GM23248 (cell line): ENCODE measurements at regions not wholly inside any gene's neighbourhood (a gene's known extent, or its start where the extent isn't known, plus 50 kb on each side); places are given as distances from the start of the nearest gene placed in this dataset.
A peak's percentile ranks its signal among the peaks of the same experiment; 100 is the strongest.

Source experiments
- DNase-seq: peaks from one replicate; pipeline ENCODE4 v3.0.0-alpha.2; 2015
- H2AFZ ChIP-seq: fragments of 200-600 bp; sonication (generic); 2 replicates; pipeline ENCODE4 v1.6.1; 2016; ENCODE audit warnings: antibody characterized with exemption
- H3F3A ChIP-seq: fragments of 200-600 bp; sonication (generic); 2 replicates; pipeline ENCODE4 v1.6.1; 2016; ENCODE audit warnings: mild to moderate bottlenecking, antibody characterized with exemption, mixed run types; ENCODE audit not compliant: insufficient read depth
- H3K27ac ChIP-seq: fragments of 200-600 bp; sonication (generic); 2 replicates; pipeline ENCODE4 v1.5.1; 2016; ENCODE audit warnings: mild to moderate bottlenecking
- H3K27me3 ChIP-seq: fragments of 200-600 bp; sonication (generic); replicated peaks from 2 replicates; pipeline ENCODE4 v1.6.1; 2016; ENCODE audit warnings: mild to moderate bottlenecking; ENCODE audit not compliant: insufficient read depth
- H3K36me3 ChIP-seq: fragments of 200-600 bp; sonication (generic); 2 replicates; pipeline ENCODE4 v1.6.1; 2016; ENCODE audit warnings: low read depth, mild to moderate bottlenecking
- H3K4me1 ChIP-seq: fragments of 200-600 bp; sonication (generic); 2 replicates; pipeline ENCODE4 v1.6.1; 2016; ENCODE audit warnings: mild to moderate bottlenecking; ENCODE audit not compliant: insufficient read depth
- H3K4me2 ChIP-seq: fragments of 200-600 bp; sonication (generic); one replicate; pipeline ENCODE4 v1.6.1; 2016; ENCODE audit warnings: mild to moderate bottlenecking; ENCODE audit not compliant: unreplicated experiment
- H3K4me3 ChIP-seq: fragments of 200-600 bp; sonication (generic); 2 replicates; pipeline ENCODE4 v1.5.1; 2016; ENCODE audit warnings: mild to moderate bottlenecking
- H3K79me2 ChIP-seq: fragments of 200-600 bp; sonication (generic); 2 replicates; pipeline ENCODE4 v1.6.1; 2016; ENCODE audit warnings: mild to moderate bottlenecking; ENCODE audit not compliant: insufficient read depth
- H3K9ac ChIP-seq: fragments of 200-600 bp; sonication (generic); 2 replicates; pipeline ENCODE4 v1.6.1; 2016; ENCODE audit warnings: mild to moderate bottlenecking
- H3K9me2 ChIP-seq: fragments of 200-600 bp; sonication (generic); 2 replicates; pipeline ENCODE4 v1.6.1; 2016; ENCODE audit warnings: mixed run types, mild to moderate bottlenecking, moderate library complexity; ENCODE audit not compliant: insufficient read depth
- H3K9me3 ChIP-seq: fragments of 200-600 bp; sonication (generic); one replicate; pipeline ENCODE4 v1.6.1; 2017; ENCODE audit warnings: low read depth
- H4K20me1 ChIP-seq: fragments of 200-600 bp; sonication (generic); 2 replicates; pipeline ENCODE4 v1.6.0; 2016; ENCODE audit not compliant: insufficient read depth
- EZH2 ChIP-seq: fragments of 200-600 bp; sonication (generic); IDR thresholded peaks from 2 replicates; pipeline ENCODE4 v1.6.1; 2018; ENCODE audit warnings: antibody characterized with exemption, mild to moderate bottlenecking; ENCODE audit not compliant: insufficient read depth, poor library complexity, severe bottlenecking
- EZH2phosphoT487 ChIP-seq: fragments of 200-600 bp; sonication (generic); IDR thresholded peaks from 2 replicates; pipeline ENCODE4 v1.6.1; 2018; ENCODE audit warnings: antibody characterized with exemption, moderate library complexity, mild to moderate bottlenecking, low read depth; ENCODE audit not compliant: insufficient read depth
- WGBS, 2 experiments: methylation state at CpG; one replicate each; pipeline ENCODE4 v1.1.6; 2015 to 2017; ENCODE audit warnings: low lambda C conversion rate in 2 of 2, low coverage in 1 of 2; ENCODE audit errors: missing lambda C conversion rate in 2 of 2; 5-methylcytosine and 5-hydroxymethylcytosine counted together
- in situ Hi-C: fragments of 300-500 bp; cut with MboI; formaldehyde crosslinking; loops from 2 replicates; pipeline ENCODE4 v1.15.0; 2020

DNA sequence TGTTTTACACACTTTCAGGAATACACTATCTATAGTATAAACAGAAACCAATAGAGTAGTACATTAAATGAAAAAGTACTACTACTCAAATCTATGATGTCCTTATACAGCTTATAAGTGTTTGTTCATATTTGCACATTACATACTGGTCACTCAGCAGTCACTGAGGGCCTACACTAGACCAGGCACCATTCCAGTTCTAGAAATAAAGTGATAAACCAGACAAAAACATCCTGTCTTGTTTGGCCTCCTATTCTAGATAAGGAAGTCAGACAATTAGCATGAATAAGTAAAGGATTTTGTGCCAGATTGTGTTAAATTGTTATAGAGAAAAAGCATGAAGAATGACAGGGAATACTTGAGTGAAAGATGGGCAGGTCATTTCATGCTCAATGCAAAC lies 219.0 kb downstream of the CRPPA start:
- DNase-seq, result no peak
- in situ Hi-C loops, result no loop called here
- no peaks in the 10 kb centered on the region for H3K79me2 ChIP-seq
- no peak overlapping the region for H3K27ac ChIP-seq
- no peak overlapping the region for H3K9ac ChIP-seq
- no peak overlapping the region for H3K4me3 ChIP-seq
- H3F3A ChIP-seq, result no peaks in the 10 kb centered on the region
- TF ChIP-seq EZH2, result no peak
- TF ChIP-seq EZH2phosphoT487, result no peak
- no peak overlapping the region for H3K4me2 ChIP-seq
- no peaks in the 10 kb centered on the region for H3K9me3 ChIP-seq
- no peaks in the 10 kb centered on the region for H3K4me1 ChIP-seq
- no peaks in the 10 kb centered on the region for H3K36me3 ChIP-seq
- no peaks in the 10 kb centered on the region for H3K9me2 ChIP-seq
- H2AFZ ChIP-seq, result no peak overlapping the region
- H3K27me3 ChIP-seq, result no peaks in the 10 kb centered on the region
- no peaks in the 10 kb centered on the region for H4K20me1 ChIP-seq

DNA sequence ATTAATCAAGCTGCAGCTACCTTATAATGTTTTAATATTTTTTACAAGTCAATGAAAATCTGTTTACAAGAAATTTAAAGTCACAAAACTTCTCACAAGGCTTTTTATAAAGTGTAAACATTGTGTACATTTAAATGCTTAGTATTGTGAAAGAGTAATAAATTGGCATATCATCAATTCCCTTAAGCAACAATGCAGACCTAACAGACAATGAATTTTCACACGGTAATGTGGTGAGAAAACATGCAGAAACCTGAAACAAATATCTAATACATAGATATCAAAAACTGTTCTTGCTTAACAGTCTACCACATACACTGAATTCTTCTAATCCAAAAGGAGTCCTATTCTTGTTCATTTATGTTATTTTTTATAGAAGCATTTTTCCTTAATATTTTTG lies 220.7 kb downstream of the CRPPA start:
- no peak for TF ChIP-seq EZH2
- TF ChIP-seq EZH2phosphoT487, result no peak
- no peak for DNase-seq
- 89 to 93% methylated on average over 1 of the region's 1 CpG for WGBS, 2 experiments
- Histone ChIP-seq H3F3A (no peaks in the 10 kb centered on the region), H3K27ac (no peak overlapping the region), H3K36me3 (no peaks in the 10 kb centered on the region), H3K79me2 (no peaks in the 10 kb centered on the region), H3K4me3 (no peak overlapping the region), H3K9me3 (no peaks in the 10 kb centered on the region), H3K4me2 (no peak overlapping the region), H4K20me1 (no peaks in the 10 kb centered on the region), H3K9me2 (no peaks in the 10 kb centered on the region), H3K4me1 (no peaks in the 10 kb centered on the region), H2AFZ (no peak overlapping the region), H3K27me3 (no peaks in the 10 kb centered on the region), H3K9ac (no peak overlapping the region)
- in situ Hi-C loops, result no loop called here

DNA sequence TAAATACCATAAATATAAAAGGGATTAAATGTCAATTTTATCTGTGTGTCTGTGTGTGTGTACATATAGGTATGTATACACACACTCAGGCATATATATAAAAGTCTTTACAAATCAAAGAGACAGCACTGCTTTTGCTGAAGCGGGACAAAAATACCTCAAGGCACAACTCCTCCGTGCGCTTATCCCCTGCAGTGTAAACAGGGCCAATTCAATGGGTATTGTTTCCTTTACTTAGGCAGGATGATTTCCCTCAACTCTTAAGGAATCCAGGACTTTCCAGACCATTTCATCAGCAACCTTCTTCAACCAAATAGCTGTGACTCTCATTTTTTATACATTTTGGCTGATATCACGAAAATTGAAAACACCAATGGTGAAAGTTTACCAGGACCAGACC lies 227.7 kb downstream of the CRPPA start:
- H3K27me3 ChIP-seq, result no peaks in the 10 kb centered on the region
- in situ Hi-C loops, result no loop called here
- H3K9ac ChIP-seq, result no peak overlapping the region
- H3K4me3 ChIP-seq, result no peak overlapping the region
- no peaks in the 10 kb centered on the region for H4K20me1 ChIP-seq
- H3K4me1 ChIP-seq, result no peaks in the 10 kb centered on the region
- H3K9me3 ChIP-seq, result no peaks in the 10 kb centered on the region
- no peak overlapping the region for H3K27ac ChIP-seq
- no peak overlapping the region for H2AFZ ChIP-seq
- H3K36me3 ChIP-seq, result no peaks in the 10 kb centered on the region
- WGBS, 2 experiments, result 85 to 89% methylated on average over 4 of the region's 4 CpGs
- H3K9me2 ChIP-seq, result no peaks in the 10 kb centered on the region
- no peak for DNase-seq
- TF ChIP-seq EZH2 (no peak), EZH2phosphoT487 (no peak)
- H3F3A ChIP-seq, result 0 out of 2 replicates have a peak, but pooled peaks cover 4% of the 10 kb centered on the region
- H3K4me2 ChIP-seq, result no peak overlapping the region
- no peaks in the 10 kb centered on the region for H3K79me2 ChIP-seq

DNA sequence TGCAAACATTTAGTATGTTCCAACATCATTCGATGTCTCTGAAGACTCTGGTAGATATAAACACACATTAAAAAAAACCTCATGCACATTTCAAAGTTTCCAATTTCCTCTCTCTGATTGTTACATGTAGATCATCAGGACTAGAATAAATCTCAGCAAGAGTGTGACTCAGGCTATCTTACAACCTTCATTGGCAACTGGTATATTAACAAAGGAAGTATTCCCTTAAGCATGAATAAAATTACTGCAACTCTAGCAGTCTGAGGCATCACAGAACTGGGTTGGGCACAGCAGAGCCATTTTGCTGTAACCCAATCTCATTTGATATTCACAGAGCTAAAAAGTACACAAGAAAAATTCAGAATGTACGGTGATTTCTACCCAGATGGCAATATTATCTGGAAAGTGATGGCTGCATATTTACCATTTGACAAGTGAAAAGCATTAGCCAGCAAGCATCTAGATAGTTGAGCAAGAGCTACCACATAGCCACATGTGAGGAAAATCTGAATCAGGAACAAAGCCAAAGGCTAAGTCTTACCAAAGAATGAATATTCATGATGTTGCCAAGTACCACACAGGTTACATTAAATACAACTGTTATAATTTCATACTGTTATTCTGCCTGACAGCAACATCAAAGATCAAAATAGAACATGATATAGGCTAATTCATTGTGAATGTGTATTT lies 232.2 kb downstream of the CRPPA start:
- H3K9me3 ChIP-seq, result no peaks in the 10 kb centered on the region
- 0 out of 2 replicates have a peak, but pooled peaks cover 4% of the 10 kb centered on the region for H3F3A ChIP-seq
- H3K4me1 ChIP-seq, result no peaks in the 10 kb centered on the region
- no peak overlapping the region for H2AFZ ChIP-seq
- no peaks in the 10 kb centered on the region for H4K20me1 ChIP-seq
- no peak overlapping the region for H3K4me3 ChIP-seq
- peak; percentile 49 for DNase-seq
- H3K36me3 ChIP-seq, result no peaks in the 10 kb centered on the region
- in situ Hi-C loops, result no loop called here
- H3K79me2 ChIP-seq, result no peaks in the 10 kb centered on the region
- no peak overlapping the region for H3K4me2 ChIP-seq
- no peaks in the 10 kb centered on the region for H3K27me3 ChIP-seq
- no peak overlapping the region for H3K27ac ChIP-seq
- 67 to 76% methylated on average over 2 of the region's 2 CpGs for WGBS, 2 experiments
- no peak overlapping the region for H3K9ac ChIP-seq
- no peaks in the 10 kb centered on the region for H3K9me2 ChIP-seq
- TF ChIP-seq EZH2phosphoT487, result no peak
- TF ChIP-seq EZH2, result no peak

DNA sequence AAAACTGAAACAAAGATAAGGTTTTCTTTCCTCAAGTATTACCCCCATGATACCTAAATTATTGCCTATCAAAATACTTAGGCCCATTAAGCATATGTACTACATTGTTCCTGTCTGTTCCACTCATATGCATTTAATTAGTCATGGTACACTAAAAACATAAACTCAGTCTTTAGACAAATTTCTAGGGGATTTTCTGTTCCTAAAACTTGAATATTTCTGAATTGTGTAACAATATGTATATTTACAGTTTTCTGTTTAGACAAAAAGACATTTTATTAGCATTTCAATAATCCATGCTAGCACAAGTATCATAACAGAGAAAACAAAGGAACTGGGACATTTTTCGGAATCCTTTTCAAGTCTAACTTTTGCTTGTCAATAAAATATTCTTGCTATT lies 234.2 kb downstream of the CRPPA start:
- 94 to 97% methylated on average over 1 of the region's 1 CpG for WGBS, 2 experiments
- no peak overlapping the region for H3K4me2 ChIP-seq
- H3K9ac ChIP-seq, result no peak overlapping the region
- H3F3A ChIP-seq, result 0 out of 2 replicates have a peak, but pooled peaks cover 4% of the 10 kb centered on the region
- no peaks in the 10 kb centered on the region for H3K9me2 ChIP-seq
- no peaks in the 10 kb centered on the region for H3K4me1 ChIP-seq
- no peaks in the 10 kb centered on the region for H3K36me3 ChIP-seq
- no peak overlapping the region for H2AFZ ChIP-seq
- no peaks in the 10 kb centered on the region for H3K9me3 ChIP-seq
- H3K27me3 ChIP-seq, result no peaks in the 10 kb centered on the region
- no peak for DNase-seq
- in situ Hi-C loops, result no loop called here
- H3K4me3 ChIP-seq, result no peak overlapping the region
- TF ChIP-seq EZH2phosphoT487, result no peak
- no peak overlapping the region for H3K27ac ChIP-seq
- no peaks in the 10 kb centered on the region for H3K79me2 ChIP-seq
- H4K20me1 ChIP-seq, result no peaks in the 10 kb centered on the region
